IPS DF 6.9 (cell line): ENCODE measurements at regions not wholly inside any gene's neighbourhood (a gene's known extent, or its start where the extent isn't known, plus 50 kb on each side); places are given as distances from the start of the nearest gene placed in this dataset.

Experiments used
- DNase-seq: peaks from one replicate; pipeline ENCODE4 v3.0.0-alpha.2; 2013; ENCODE audit warnings: low read depth, low spot score
- H3K27ac ChIP-seq: one replicate; pipeline ENCODE4 v1.5.1; 2013; ENCODE audit warnings: low read length, control low read depth
- H3K27me3 ChIP-seq: 2 replicates; pipeline ENCODE4 v1.6.1; 2013; ENCODE audit warnings: mild to moderate bottlenecking, low read length; ENCODE audit not compliant: control insufficient read depth, insufficient read depth
- H3K36me3 ChIP-seq: 2 replicates; pipeline ENCODE4 v1.6.1; 2013; ENCODE audit warnings: low read length; ENCODE audit not compliant: control insufficient read depth, insufficient read depth
- H3K4me1 ChIP-seq: 2 replicates; pipeline ENCODE4 v1.6.1; 2013; ENCODE audit warnings: low read length; ENCODE audit not compliant: control insufficient read depth, insufficient read depth
- H3K4me3 ChIP-seq: 2 replicates; pipeline ENCODE4 v1.5.1; 2013; ENCODE audit warnings: mild to moderate bottlenecking, low read length
- H3K9me3 ChIP-seq: 2 replicates; pipeline ENCODE4 v1.6.1; 2013; ENCODE audit warnings: low read length, inconsistent platforms; ENCODE audit not compliant: control insufficient read depth, insufficient read depth
- WGBS: extraction: QIAGEN DNeasy Blood & Tissue Kit; methylation state at CpG from one replicate; pipeline ENCODE4 v1.1.7; 2013; ENCODE audit warnings: mixed read lengths, missing lambda C conversion rate; ENCODE audit not compliant: insufficient read length, insufficient coverage; 5-methylcytosine and 5-hydroxymethylcytosine counted together

- no peaks in the 10 kb centered on the region for H3K27me3 ChIP-seq
- no peaks in the 10 kb centered on the region for H3K4me1 ChIP-seq
- no peak for DNase-seq
- no peak overlapping the region for H3K4me3 ChIP-seq
- no peaks in the 10 kb centered on the region for H3K36me3 ChIP-seq
- H3K27ac ChIP-seq = no peak overlapping the region
- WGBS = no CpG with 5 or more reads among the region's 3 CpGs
- H3K9me3 ChIP-seq = no peaks in the 10 kb centered on the region
Observed at GRCh38 chr5:145345511-145346287, 489.4 kb downstream of the PRELID2 start.

DNA sequence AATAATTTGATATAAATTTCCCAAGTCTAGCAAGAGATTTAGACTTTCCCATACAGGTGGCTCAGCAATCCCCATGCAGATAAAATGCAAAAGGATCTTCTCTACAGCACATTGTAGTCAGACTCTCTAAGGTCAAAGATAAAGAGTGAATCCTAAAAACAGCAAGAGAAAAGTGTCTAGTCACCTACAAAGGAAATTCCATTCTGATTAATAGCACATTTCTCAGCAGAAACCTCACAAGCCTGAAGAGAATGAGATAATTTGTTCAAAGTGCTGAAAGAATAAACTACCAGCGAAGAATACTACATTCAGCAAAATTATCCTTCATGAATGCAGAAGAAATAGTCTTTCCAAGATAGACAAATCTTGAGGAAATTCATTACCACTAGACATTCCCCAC lies 493.3 kb downstream of the PRELID2 start:
- Histone ChIP-seq H3K9me3 (no peaks in the 10 kb centered on the region), H3K27me3 (no peaks in the 10 kb centered on the region), H3K36me3 (no peaks in the 10 kb centered on the region), H3K4me1 (no peaks in the 10 kb centered on the region), H3K27ac (no peak overlapping the region), H3K4me3 (no peak overlapping the region)
- DNase-seq = no peak
- no CpG with 5 or more reads among the region's 1 CpG for WGBS

- Histone ChIP-seq H3K36me3 (no peaks in the 10 kb centered on the region), H3K4me1 (no peaks in the 10 kb centered on the region), H3K4me3 (no peak overlapping the region), H3K27me3 (no peaks in the 10 kb centered on the region), H3K9me3 (no peaks in the 10 kb centered on the region), H3K27ac (no peak overlapping the region)
- no CpG with 5 or more reads among the region's 3 CpGs for WGBS
- no peak for DNase-seq
Observed at GRCh38 chr5:145340099-145340498, 495.0 kb downstream of the PRELID2 start.

DNA sequence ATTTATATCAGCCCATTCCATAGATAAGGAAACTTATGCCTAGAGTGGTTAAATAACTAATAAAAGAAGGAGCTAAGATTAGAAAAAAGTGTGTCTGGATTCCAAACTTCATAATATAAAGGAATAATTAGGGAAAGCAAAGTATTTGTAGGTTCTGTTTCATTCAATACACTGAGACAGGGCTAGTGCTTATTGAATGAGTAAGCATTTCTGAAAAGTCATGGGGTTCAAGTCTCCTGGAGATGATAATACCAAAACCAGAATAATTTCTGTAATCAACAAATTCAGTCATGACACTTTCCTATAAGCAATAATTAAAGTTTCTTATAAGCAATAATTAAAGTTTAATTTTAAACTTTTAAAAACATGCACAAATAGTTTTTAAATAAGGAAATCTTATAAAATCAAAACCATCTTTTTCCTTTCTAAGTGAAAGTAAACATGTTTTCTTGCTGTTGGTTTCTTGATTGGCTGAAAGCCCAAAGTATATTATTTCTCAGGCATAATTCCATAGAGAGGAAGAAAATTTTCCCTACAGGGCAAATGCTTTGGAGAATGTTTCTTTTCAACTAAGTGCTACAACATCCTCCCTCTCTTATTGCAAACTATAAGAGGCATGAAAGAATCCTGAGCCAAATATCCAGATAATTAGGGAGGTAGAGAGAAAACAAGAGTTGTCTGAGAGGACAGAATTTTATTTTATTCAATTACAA lies 510.2 kb downstream of the PRELID2 start:
- H3K27me3 ChIP-seq = no peaks in the 10 kb centered on the region
- DNase-seq = no peak
- no peaks in the 10 kb centered on the region for H3K4me1 ChIP-seq
- no peaks in the 10 kb centered on the region for H3K36me3 ChIP-seq
- H3K9me3 ChIP-seq = no peaks in the 10 kb centered on the region
- H3K4me3 ChIP-seq = no peak overlapping the region
- no peak overlapping the region for H3K27ac ChIP-seq

- no peaks in the 10 kb centered on the region for H3K9me3 ChIP-seq
- H3K36me3 ChIP-seq = no peaks in the 10 kb centered on the region
- H3K4me1 ChIP-seq = no peaks in the 10 kb centered on the region
- H3K4me3 ChIP-seq = no peak overlapping the region
- DNase-seq = no peak
- WGBS = no CpG with 5 or more reads among the region's 1 CpG
- no peaks in the 10 kb centered on the region for H3K27me3 ChIP-seq
- H3K27ac ChIP-seq = no peak overlapping the region
Observed at GRCh38 chr5:145324101-145324500, 511.0 kb downstream of the PRELID2 start.

GRCh38 chr5:145316282-145316681 lies 518.9 kb downstream of the PRELID2 start:
- Histone ChIP-seq H3K27ac (no peak overlapping the region), H3K9me3 (no peaks in the 10 kb centered on the region), H3K27me3 (no peaks in the 10 kb centered on the region), H3K4me3 (no peak overlapping the region), H3K4me1 (no peaks in the 10 kb centered on the region), H3K36me3 (no peaks in the 10 kb centered on the region)
- DNase-seq = no peak
- WGBS = no CpG with 5 or more reads among the region's 2 CpGs

- Histone ChIP-seq H3K27me3 (no peaks in the 10 kb centered on the region), H3K9me3 (no peaks in the 10 kb centered on the region), H3K4me3 (no peak overlapping the region), H3K27ac (no peak overlapping the region), H3K4me1 (no peaks in the 10 kb centered on the region), H3K36me3 (no peaks in the 10 kb centered on the region)
- no CpG with 5 or more reads among the region's 6 CpGs for WGBS
- DNase-seq = no peak
Observed at GRCh38 chr5:145307866-145308382, 527.2 kb downstream of the PRELID2 start.

DNA sequence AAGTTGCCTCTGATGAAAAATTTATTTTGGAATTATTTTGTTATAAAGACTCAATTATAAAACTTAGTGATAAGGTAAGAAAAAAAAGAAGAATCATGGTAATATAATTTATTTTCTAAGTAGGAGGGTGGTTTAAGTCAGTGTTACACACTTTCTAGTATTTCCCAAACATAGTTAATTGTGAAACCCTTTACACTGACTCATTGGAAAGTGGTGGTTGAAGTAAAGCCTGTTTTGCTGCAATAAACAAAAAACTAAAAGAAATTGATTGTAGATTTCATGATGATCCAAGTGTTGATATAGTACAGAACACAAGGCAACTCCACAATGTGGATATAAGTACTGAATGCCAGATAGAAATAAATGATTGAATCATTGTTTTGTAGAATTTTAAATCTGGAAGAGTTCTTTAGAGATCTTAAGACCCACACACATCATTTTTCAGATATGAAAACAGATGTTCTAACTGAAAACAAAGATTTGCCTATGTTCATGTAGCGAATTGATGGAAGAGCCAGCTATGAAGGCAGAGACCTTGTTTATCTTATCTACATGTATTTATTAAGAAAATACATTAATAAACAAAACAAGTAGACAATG lies 539.8 kb downstream of the PRELID2 start:
- H3K9me3 ChIP-seq = no peaks in the 10 kb centered on the region
- WGBS = no CpG with 5 or more reads among the region's 1 CpG
- H3K27ac ChIP-seq = no peak overlapping the region
- no peaks in the 10 kb centered on the region for H3K4me1 ChIP-seq
- no peaks in the 10 kb centered on the region for H3K36me3 ChIP-seq
- H3K27me3 ChIP-seq = no peaks in the 10 kb centered on the region
- no peak for DNase-seq
- no peak overlapping the region for H3K4me3 ChIP-seq

- Histone ChIP-seq H3K9me3 (no peaks in the 10 kb centered on the region), H3K4me3 (no peak overlapping the region), H3K27me3 (no peaks in the 10 kb centered on the region), H3K36me3 (no peaks in the 10 kb centered on the region), H3K4me1 (no peaks in the 10 kb centered on the region), H3K27ac (no peak overlapping the region)
- no CpG with 5 or more reads among the region's 2 CpGs for WGBS
- no peak for DNase-seq
Observed at GRCh38 chr5:145294331-145294730, 540.8 kb downstream of the PRELID2 start.

DNA sequence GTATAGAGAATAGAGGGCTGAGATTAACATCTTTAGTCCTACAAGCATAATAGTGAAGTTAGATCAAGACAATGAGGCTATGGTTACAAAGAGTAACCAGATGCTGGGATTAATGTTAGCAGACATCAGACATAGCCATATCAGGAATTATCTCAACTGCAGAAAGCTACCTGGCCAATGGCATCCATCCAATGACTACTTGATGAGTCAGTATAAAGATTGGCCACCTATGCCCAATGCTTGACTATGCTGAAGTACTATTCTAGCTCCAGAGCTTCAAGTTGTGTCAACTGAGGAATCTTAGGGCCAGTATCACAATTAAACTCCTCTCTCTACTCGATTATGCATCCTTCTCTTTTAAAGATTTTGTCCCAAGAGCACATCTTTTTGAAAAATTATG lies 541.4 kb downstream of the PRELID2 start:
- no CpG with 5 or more reads among the region's 1 CpG for WGBS
- Histone ChIP-seq H3K4me1 (no peaks in the 10 kb centered on the region), H3K27me3 (no peaks in the 10 kb centered on the region), H3K27ac (no peak overlapping the region), H3K4me3 (no peak overlapping the region), H3K36me3 (no peaks in the 10 kb centered on the region), H3K9me3 (no peaks in the 10 kb centered on the region)
- DNase-seq = no peak
